Panc1 (cell line): ENCODE measurements at regions not wholly inside any gene's neighbourhood (a gene's known extent, or its start where the extent isn't known, plus 50 kb on each side); places are given as distances from the start of the nearest gene placed in this dataset.

Source experiments
- ATAC-seq: fragments of 200-7000 bp; cut with Tn5 transposase; 2 replicates; pipeline ENCODE4 v1.9.1; 2020; ENCODE audit warnings: mild to moderate bottlenecking, moderate library complexity
- BruUV-seq: library from RNA; stranded (reverse); fragments of 400-500 nt; replicated peaks from 2 replicates; lab custom pipeline; 2021; lab: Mats Ljungman, UMichigan
- CTCF ChIA-PET: fragments of 300-600 bp; sonication (Branson Sonifier 250); formaldehyde crosslinking; loops from one replicate; lab custom pipeline; 2022; ENCODE audit warnings: antibody characterized with exemption; lab: Charles Lee
- POLR2A ChIA-PET: fragments of 300-600 bp; sonication (Branson Sonifier 250); formaldehyde crosslinking; loops from one replicate; lab custom pipeline; 2022; ENCODE audit warnings: antibody characterized with exemption; lab: Charles Lee
- DNase-seq: peaks from one replicate; pipeline ENCODE4 v3.0.0-alpha.2; 2010; ENCODE audit warnings: low read depth, low spot score
- H3K27ac ChIP-seq: 2 replicates; pipeline ENCODE4 v1.5.1; 2011; ENCODE audit warnings: mild to moderate bottlenecking, low read length, inconsistent platforms
- H3K27me3 ChIP-seq: fragments of 200-500 bp; sonication (Bioruptor generic); 2 replicates; pipeline ENCODE4 v1.6.0; 2014; ENCODE audit warnings: low read length, inconsistent platforms; ENCODE audit not compliant: control insufficient read depth, insufficient read depth
- H3K36me3 ChIP-seq: fragments of 200-500 bp; sonication (Bioruptor generic); 2 replicates; pipeline ENCODE4 v1.5.1; 2014; ENCODE audit warnings: inconsistent platforms, mild to moderate bottlenecking, low read length, moderate library complexity; ENCODE audit not compliant: control insufficient read depth, insufficient read depth
- H3K4me1 ChIP-seq: 2 replicates; pipeline ENCODE4 v1.5.1; 2011; ENCODE audit warnings: inconsistent platforms, mild to moderate bottlenecking, low read length, moderate library complexity; ENCODE audit not compliant: control insufficient read depth, insufficient read depth
- H3K4me3 ChIP-seq, 2 experiments: 2 replicates each; pipeline ENCODE4 v1.5.1; 2011 to 2012; ENCODE audit warnings: low read depth in 2 of 2, low read length in 2 of 2, mild to moderate bottlenecking in 2 of 2, inconsistent platforms in 1 of 2, moderate library complexity in 1 of 2
- H3K9me3 ChIP-seq: fragments of 200-500 bp; sonication (Bioruptor generic); 2 replicates; pipeline ENCODE4 v1.5.1; 2014; ENCODE audit warnings: low read depth, mild to moderate bottlenecking, inconsistent platforms, low read length, moderate library complexity; ENCODE audit not compliant: control insufficient read depth, insufficient read depth
- POLR2AphosphoS5 ChIP-seq: IDR thresholded peaks from 2 replicates; pipeline ENCODE4 v1.6.1; 2012; ENCODE audit warnings: mild to moderate bottlenecking, low read depth, low read length, moderate library complexity
- SIN3A ChIP-seq: IDR thresholded peaks from 2 replicates; pipeline ENCODE4 v1.6.1; 2012; ENCODE audit warnings: low read depth, mild to moderate bottlenecking, low read length, moderate library complexity, borderline replicate concordance; ENCODE audit not compliant: insufficient read depth
- TCF7L2 ChIP-seq: IDR thresholded peaks from 2 replicates; pipeline ENCODE4 v1.6.1; 2011; ENCODE audit warnings: mild to moderate bottlenecking, low read depth, low read length, inconsistent platforms
- in situ Hi-C: cut with HindIII; loops from 2 replicates; pipeline ENCODE4 v1.10.0; 2016; ENCODE audit warnings: low sequenced_read_pairs, low pct_unique_long_range_greater_than_20kb
- intact Hi-C: fragments of 100-400 bp; cut with micrococcal nuclease; formaldehyde crosslinking; loops from one replicate; pipeline ENCODE4 v1.10.0; 2022; ENCODE audit not compliant: unreplicated experiment
- TF ChIP-seq, protein P1 (sequence below), 2 experiments: IDR thresholded peaks; 2 replicates each; pipeline ENCODE4 v1.6.1; 2011 to 2012; ENCODE audit warnings: low read depth in 2 of 2, control low read depth in 1 of 2, low read length in 1 of 2, mild to moderate bottlenecking in 1 of 2, moderate library complexity in 1 of 2; ENCODE audit not compliant: insufficient read depth in 1 of 2
- TF ChIP-seq, protein P2 (sequence below): fragments of 450-650 bp; IDR thresholded peaks from 2 replicates; pipeline ENCODE4 v1.5.1; 2017; ENCODE audit warnings: mild to moderate bottlenecking

DNA sequence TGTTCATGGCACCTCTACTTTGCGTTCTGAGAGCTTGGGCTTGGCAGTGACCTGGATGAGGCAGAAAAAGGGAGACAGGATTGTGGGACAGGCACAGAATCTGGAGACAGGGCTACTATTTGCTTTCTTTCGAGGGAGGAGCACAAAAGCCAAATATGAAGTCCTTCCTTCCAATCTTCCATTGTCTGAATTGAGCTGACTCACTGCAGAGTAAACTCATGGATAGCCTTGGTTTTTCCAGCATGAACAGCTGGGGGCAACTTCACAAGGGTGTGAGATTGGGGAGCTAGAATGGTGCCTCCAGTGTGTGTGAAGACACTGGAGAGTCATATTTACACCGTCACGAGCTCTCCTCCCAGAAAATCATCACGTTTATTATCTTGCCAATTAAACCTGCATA, 55.6 kb upstream of the NRP1 start:
- DNase-seq: no peak
- Histone ChIP-seq H3K9me3 (no peaks in the 10 kb centered on the region), H3K4me1 (no peaks in the 10 kb centered on the region), H3K27me3 (no peaks in the 10 kb centered on the region), H3K36me3 (no peaks in the 10 kb centered on the region), H3K4me3 (no peak overlapping the region), H3K27ac (no peak overlapping the region)
- in situ Hi-C loops (no loop called here), intact Hi-C loops (no loop called here)
- ATAC-seq: no peak
- BruUV-seq: no TSS peak
- TF ChIP-seq, protein P1, sequence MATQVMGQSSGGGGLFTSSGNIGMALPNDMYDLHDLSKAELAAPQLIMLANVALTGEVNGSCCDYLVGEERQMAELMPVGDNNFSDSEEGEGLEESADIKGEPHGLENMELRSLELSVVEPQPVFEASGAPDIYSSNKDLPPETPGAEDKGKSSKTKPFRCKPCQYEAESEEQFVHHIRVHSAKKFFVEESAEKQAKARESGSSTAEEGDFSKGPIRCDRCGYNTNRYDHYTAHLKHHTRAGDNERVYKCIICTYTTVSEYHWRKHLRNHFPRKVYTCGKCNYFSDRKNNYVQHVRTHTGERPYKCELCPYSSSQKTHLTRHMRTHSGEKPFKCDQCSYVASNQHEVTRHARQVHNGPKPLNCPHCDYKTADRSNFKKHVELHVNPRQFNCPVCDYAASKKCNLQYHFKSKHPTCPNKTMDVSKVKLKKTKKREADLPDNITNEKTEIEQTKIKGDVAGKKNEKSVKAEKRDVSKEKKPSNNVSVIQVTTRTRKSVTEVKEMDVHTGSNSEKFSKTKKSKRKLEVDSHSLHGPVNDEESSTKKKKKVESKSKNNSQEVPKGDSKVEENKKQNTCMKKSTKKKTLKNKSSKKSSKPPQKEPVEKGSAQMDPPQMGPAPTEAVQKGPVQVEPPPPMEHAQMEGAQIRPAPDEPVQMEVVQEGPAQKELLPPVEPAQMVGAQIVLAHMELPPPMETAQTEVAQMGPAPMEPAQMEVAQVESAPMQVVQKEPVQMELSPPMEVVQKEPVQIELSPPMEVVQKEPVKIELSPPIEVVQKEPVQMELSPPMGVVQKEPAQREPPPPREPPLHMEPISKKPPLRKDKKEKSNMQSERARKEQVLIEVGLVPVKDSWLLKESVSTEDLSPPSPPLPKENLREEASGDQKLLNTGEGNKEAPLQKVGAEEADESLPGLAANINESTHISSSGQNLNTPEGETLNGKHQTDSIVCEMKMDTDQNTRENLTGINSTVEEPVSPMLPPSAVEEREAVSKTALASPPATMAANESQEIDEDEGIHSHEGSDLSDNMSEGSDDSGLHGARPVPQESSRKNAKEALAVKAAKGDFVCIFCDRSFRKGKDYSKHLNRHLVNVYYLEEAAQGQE (IDR thresholded peaks at IDR 0.05; ENCODE audit: insufficient read depth in 1 of 2, low read depth in 2 of 2, low read length in 1 of 2): no peak
- TF ChIP-seq, protein P2, sequence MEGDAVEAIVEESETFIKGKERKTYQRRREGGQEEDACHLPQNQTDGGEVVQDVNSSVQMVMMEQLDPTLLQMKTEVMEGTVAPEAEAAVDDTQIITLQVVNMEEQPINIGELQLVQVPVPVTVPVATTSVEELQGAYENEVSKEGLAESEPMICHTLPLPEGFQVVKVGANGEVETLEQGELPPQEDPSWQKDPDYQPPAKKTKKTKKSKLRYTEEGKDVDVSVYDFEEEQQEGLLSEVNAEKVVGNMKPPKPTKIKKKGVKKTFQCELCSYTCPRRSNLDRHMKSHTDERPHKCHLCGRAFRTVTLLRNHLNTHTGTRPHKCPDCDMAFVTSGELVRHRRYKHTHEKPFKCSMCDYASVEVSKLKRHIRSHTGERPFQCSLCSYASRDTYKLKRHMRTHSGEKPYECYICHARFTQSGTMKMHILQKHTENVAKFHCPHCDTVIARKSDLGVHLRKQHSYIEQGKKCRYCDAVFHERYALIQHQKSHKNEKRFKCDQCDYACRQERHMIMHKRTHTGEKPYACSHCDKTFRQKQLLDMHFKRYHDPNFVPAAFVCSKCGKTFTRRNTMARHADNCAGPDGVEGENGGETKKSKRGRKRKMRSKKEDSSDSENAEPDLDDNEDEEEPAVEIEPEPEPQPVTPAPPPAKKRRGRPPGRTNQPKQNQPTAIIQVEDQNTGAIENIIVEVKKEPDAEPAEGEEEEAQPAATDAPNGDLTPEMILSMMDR: no peak
- no peak for TF ChIP-seq SIN3A
- no peak for TF ChIP-seq POLR2AphosphoS5
- TF ChIP-seq TCF7L2: no peak
- ChIA-PET POLR2A (no interaction called here), CTCF (no interaction called here)

DNA sequence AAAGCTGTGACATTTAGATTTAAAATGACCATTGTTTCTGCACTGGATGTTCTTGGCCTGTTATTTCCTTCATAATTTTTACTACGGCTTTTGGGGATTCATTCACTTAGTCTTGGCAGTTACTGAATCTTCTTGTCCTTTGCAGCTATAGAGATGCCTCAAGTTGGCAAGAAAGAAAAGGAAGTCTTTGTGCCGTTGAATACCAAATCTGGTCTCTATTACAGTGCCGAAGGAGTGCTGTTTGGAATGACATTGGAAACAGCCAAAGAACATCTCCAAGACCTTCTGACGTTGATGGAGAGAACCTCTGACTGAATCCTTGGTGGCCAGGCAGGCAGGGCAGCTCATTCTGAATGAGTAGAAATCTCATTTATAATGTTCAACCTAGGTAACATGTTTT, 54.3 kb upstream of the NRP1 start:
- no peaks in the 10 kb centered on the region for H3K27me3 ChIP-seq
- no peak overlapping the region for H3K27ac ChIP-seq
- intact Hi-C loops (no loop called here), in situ Hi-C loops (no loop called here)
- DNase-seq: no peak
- ChIA-PET POLR2A (no interaction called here), CTCF (no interaction called here)
- no peaks in the 10 kb centered on the region for H3K36me3 ChIP-seq
- no peak for ATAC-seq
- no peaks in the 10 kb centered on the region for H3K4me1 ChIP-seq
- no TSS peak for BruUV-seq
- H3K4me3 ChIP-seq: no peak overlapping the region
- no peak for TF ChIP-seq SIN3A
- TF ChIP-seq, protein P2: no peak
- no peaks in the 10 kb centered on the region for H3K9me3 ChIP-seq

DNA sequence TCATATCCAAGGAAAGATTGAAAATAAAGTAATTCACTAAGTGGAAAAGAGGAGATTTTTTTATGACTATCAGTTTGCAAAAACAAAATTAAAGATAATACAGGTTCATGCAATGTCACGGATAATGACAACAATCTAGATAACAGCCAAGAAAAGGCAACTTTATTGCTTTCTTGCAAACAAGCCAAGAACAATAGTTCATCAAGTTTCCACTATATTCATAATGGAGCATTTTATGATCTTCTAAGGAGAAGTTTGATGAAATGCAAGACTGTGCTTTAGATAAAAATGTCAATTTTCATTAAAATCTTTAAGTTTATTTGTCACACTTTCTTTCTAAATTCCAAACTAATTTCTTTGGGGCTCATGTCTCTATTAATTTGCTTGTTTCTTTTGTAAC, 53.9 kb upstream of the NRP1 start:
- H3K36me3 ChIP-seq: no peaks in the 10 kb centered on the region
- H3K4me3 ChIP-seq: no peak overlapping the region
- in situ Hi-C loops (no loop called here), intact Hi-C loops (no loop called here)
- H3K27ac ChIP-seq: no peak overlapping the region
- TF ChIP-seq, protein P2: no peak
- TF ChIP-seq, protein P1 (IDR thresholded peaks at IDR 0.05; ENCODE audit: insufficient read depth in 1 of 2, low read depth in 2 of 2, low read length in 1 of 2): no peak
- TF ChIP-seq POLR2AphosphoS5: no peak
- no peak for TF ChIP-seq SIN3A
- TF ChIP-seq TCF7L2: no peak
- ChIA-PET CTCF (no interaction called here), POLR2A (no interaction called here)
- DNase-seq (no peak), ATAC-seq (no peak)
- H3K27me3 ChIP-seq: no peaks in the 10 kb centered on the region
- BruUV-seq: no TSS peak
- no peaks in the 10 kb centered on the region for H3K9me3 ChIP-seq
- H3K4me1 ChIP-seq: no peaks in the 10 kb centered on the region
